Panc1 (cell line): ENCODE measurements at regions not wholly inside any gene's neighbourhood (a gene's known extent, or its start where the extent isn't known, plus 50 kb on each side); places are given as distances from the start of the nearest gene placed in this dataset.

Experiments used
- ATAC-seq: fragments of 200-7000 bp; cut with Tn5 transposase; 2 replicates; pipeline ENCODE4 v1.9.1; 2020; ENCODE audit warnings: mild to moderate bottlenecking, moderate library complexity
- BruUV-seq: library from RNA; stranded (reverse); fragments of 400-500 nt; replicated peaks from 2 replicates; lab custom pipeline; 2021; lab: Mats Ljungman, UMichigan
- CTCF ChIA-PET: fragments of 300-600 bp; sonication (Branson Sonifier 250); formaldehyde crosslinking; loops from one replicate; lab custom pipeline; 2022; ENCODE audit warnings: antibody characterized with exemption; lab: Charles Lee
- POLR2A ChIA-PET: fragments of 300-600 bp; sonication (Branson Sonifier 250); formaldehyde crosslinking; loops from one replicate; lab custom pipeline; 2022; ENCODE audit warnings: antibody characterized with exemption; lab: Charles Lee
- DNase-seq: peaks from one replicate; pipeline ENCODE4 v3.0.0-alpha.2; 2010; ENCODE audit warnings: low read depth, low spot score
- H3K27ac ChIP-seq: 2 replicates; pipeline ENCODE4 v1.5.1; 2011; ENCODE audit warnings: mild to moderate bottlenecking, low read length, inconsistent platforms
- H3K27me3 ChIP-seq: fragments of 200-500 bp; sonication (Bioruptor generic); 2 replicates; pipeline ENCODE4 v1.6.0; 2014; ENCODE audit warnings: low read length, inconsistent platforms; ENCODE audit not compliant: control insufficient read depth, insufficient read depth
- H3K36me3 ChIP-seq: fragments of 200-500 bp; sonication (Bioruptor generic); 2 replicates; pipeline ENCODE4 v1.5.1; 2014; ENCODE audit warnings: inconsistent platforms, mild to moderate bottlenecking, low read length, moderate library complexity; ENCODE audit not compliant: control insufficient read depth, insufficient read depth
- H3K4me1 ChIP-seq: 2 replicates; pipeline ENCODE4 v1.5.1; 2011; ENCODE audit warnings: inconsistent platforms, mild to moderate bottlenecking, low read length, moderate library complexity; ENCODE audit not compliant: control insufficient read depth, insufficient read depth
- H3K4me3 ChIP-seq, 2 experiments: 2 replicates each; pipeline ENCODE4 v1.5.1; 2011 to 2012; ENCODE audit warnings: low read depth in 2 of 2, low read length in 2 of 2, mild to moderate bottlenecking in 2 of 2, inconsistent platforms in 1 of 2, moderate library complexity in 1 of 2
- H3K9me3 ChIP-seq: fragments of 200-500 bp; sonication (Bioruptor generic); 2 replicates; pipeline ENCODE4 v1.5.1; 2014; ENCODE audit warnings: low read depth, mild to moderate bottlenecking, inconsistent platforms, low read length, moderate library complexity; ENCODE audit not compliant: control insufficient read depth, insufficient read depth
- CTCF ChIP-seq: fragments of 450-650 bp; IDR thresholded peaks from 2 replicates; pipeline ENCODE4 v1.5.1; 2017; ENCODE audit warnings: mild to moderate bottlenecking
- POLR2AphosphoS5 ChIP-seq: IDR thresholded peaks from 2 replicates; pipeline ENCODE4 v1.6.1; 2012; ENCODE audit warnings: mild to moderate bottlenecking, low read depth, low read length, moderate library complexity
- REST ChIP-seq, 2 experiments: IDR thresholded peaks; 2 replicates each; pipeline ENCODE4 v1.6.1; 2011 to 2012; ENCODE audit warnings: low read depth in 2 of 2, control low read depth in 1 of 2, low read length in 1 of 2, mild to moderate bottlenecking in 1 of 2, moderate library complexity in 1 of 2; ENCODE audit not compliant: insufficient read depth in 1 of 2
- SIN3A ChIP-seq: IDR thresholded peaks from 2 replicates; pipeline ENCODE4 v1.6.1; 2012; ENCODE audit warnings: low read depth, mild to moderate bottlenecking, low read length, moderate library complexity, borderline replicate concordance; ENCODE audit not compliant: insufficient read depth
- TCF7L2 ChIP-seq: IDR thresholded peaks from 2 replicates; pipeline ENCODE4 v1.6.1; 2011; ENCODE audit warnings: mild to moderate bottlenecking, low read depth, low read length, inconsistent platforms
- in situ Hi-C: cut with HindIII; loops from 2 replicates; pipeline ENCODE4 v1.10.0; 2016; ENCODE audit warnings: low sequenced_read_pairs, low pct_unique_long_range_greater_than_20kb
- intact Hi-C: fragments of 100-400 bp; cut with micrococcal nuclease; formaldehyde crosslinking; loops from one replicate; pipeline ENCODE4 v1.10.0; 2022; ENCODE audit not compliant: unreplicated experiment

GRCh38 chr5:165705960-165706359 lies 2200.5 kb downstream of the MAT2B start:
- Histone ChIP-seq H3K9me3 (no peaks in the 10 kb centered on the region), H3K4me1 (no peaks in the 10 kb centered on the region), H3K4me3 (no peak overlapping the region), H3K27ac (no peak overlapping the region), H3K36me3 (no peaks in the 10 kb centered on the region), H3K27me3 (no peaks in the 10 kb centered on the region)
- no peak for TF ChIP-seq CTCF
- no peak for TF ChIP-seq SIN3A
- POLR2A ChIA-PET: no interaction called here
- CTCF ChIA-PET: no interaction called here
- no TSS peak for BruUV-seq
- in situ Hi-C loops (no loop called here), intact Hi-C loops (no loop called here)
- ATAC-seq (no peak), DNase-seq (no peak)

GRCh38 chr5:165712011-165712410 lies 2206.6 kb downstream of the MAT2B start:
- no peaks in the 10 kb centered on the region for H3K9me3 ChIP-seq
- DNase-seq (no peak), ATAC-seq (no peak)
- no peaks in the 10 kb centered on the region for H3K4me1 ChIP-seq
- in situ Hi-C loops: no loop called here
- no peaks in the 10 kb centered on the region for H3K36me3 ChIP-seq
- intact Hi-C loops: no loop called here
- no peak overlapping the region for H3K27ac ChIP-seq
- no peak overlapping the region for H3K4me3 ChIP-seq
- no peaks in the 10 kb centered on the region for H3K27me3 ChIP-seq
- CTCF ChIA-PET: no interaction called here
- BruUV-seq: no TSS peak
- POLR2A ChIA-PET: no interaction called here
- TF ChIP-seq SIN3A (no peak), CTCF (no peak), TCF7L2 (no peak), REST (IDR thresholded peaks at IDR 0.05; ENCODE audit: insufficient read depth in 1 of 2, low read depth in 2 of 2, low read length in 1 of 2) (no peak), POLR2AphosphoS5 (no peak)

GRCh38 chr5:165714598-165714997 lies 2209.2 kb downstream of the MAT2B start:
- Histone ChIP-seq H3K36me3 (no peaks in the 10 kb centered on the region), H3K4me3 (no peak overlapping the region), H3K27ac (no peak overlapping the region), H3K27me3 (no peaks in the 10 kb centered on the region), H3K4me1 (no peaks in the 10 kb centered on the region), H3K9me3 (no peaks in the 10 kb centered on the region)
- POLR2A ChIA-PET: no interaction called here
- no peak for TF ChIP-seq POLR2AphosphoS5
- no peak for TF ChIP-seq SIN3A
- TF ChIP-seq TCF7L2: no peak
- TF ChIP-seq REST (IDR thresholded peaks at IDR 0.05; ENCODE audit: insufficient read depth in 1 of 2, low read depth in 2 of 2, low read length in 1 of 2): no peak
- TF ChIP-seq CTCF: no peak
- DNase-seq (no peak), ATAC-seq (no peak)
- intact Hi-C loops: no loop called here
- in situ Hi-C loops: no loop called here
- CTCF ChIA-PET: no interaction called here
- BruUV-seq: no TSS peak
